HCT116 (cell line): ENCODE measurements at regions not wholly inside any gene's neighbourhood (a gene's known extent, or its start where the extent isn't known, plus 50 kb on each side); places are given as distances from the start of the nearest gene placed in this dataset.
A peak's percentile ranks its signal among the peaks of the same experiment; 100 is the strongest.

Experiments
- ATAC-seq: fragments of 200-7000 bp; cut with Tn5 transposase; 2 replicates; pipeline ENCODE4 v1.9.1; 2020; ENCODE audit warnings: mild to moderate bottlenecking, moderate library complexity
- BruUV-seq: library from RNA; stranded (reverse); fragments of 400-500 nt; replicated peaks from 2 replicates; lab custom pipeline; 2021; lab: Mats Ljungman, UMichigan
- CTCF ChIA-PET: fragments of 300-600 bp; sonication (Branson Sonifier 250); formaldehyde crosslinking; loops from one replicate; lab custom pipeline; 2021; ENCODE audit warnings: antibody characterized with exemption; lab: Charles Lee
- POLR2A ChIA-PET: fragments of 300-600, 350-600 bp; sonication (Branson Sonifier 250); formaldehyde crosslinking; loops from one replicate; lab custom pipeline; 2021; ENCODE audit warnings: antibody characterized with exemption; lab: Charles Lee
- RAD21 ChIA-PET, 2 experiments: fragments of 300-600 bp; sonication (Branson Sonifier 250); formaldehyde crosslinking; loops; one replicate each; lab custom pipeline; 2023; ENCODE audit warnings: low total read pairs in 2 of 2; ENCODE audit not compliant: uncharacterized antibody in 2 of 2, unreplicated experiment in 2 of 2, low non-redundant PET in 1 of 2; lab: Charles Lee
- DNase-seq: peaks from one replicate; pipeline ENCODE4 v3.0.0-alpha.2; 2010; ENCODE audit warnings: low read depth, low spot score
- H2AFZ ChIP-seq: fragments of 200-600 bp; shearing (Covaris generic), sonication (generic); 2 replicates; pipeline ENCODE4 v1.6.1; 2017; ENCODE audit warnings: low read depth, mixed run types, mixed read lengths, antibody characterized with exemption, low read length; ENCODE audit not compliant: poor library complexity, severe bottlenecking
- H3K27ac ChIP-seq: 2 replicates; pipeline ENCODE4 v1.5.1; 2012; ENCODE audit warnings: low read depth, low read length
- H3K27me3 ChIP-seq: fragments of 200-600 bp; sonication (generic); 2 replicates; pipeline ENCODE4 v1.6.1; 2016; ENCODE audit warnings: mixed run types, low read length, mixed read lengths; ENCODE audit not compliant: insufficient read depth
- H3K36me3 ChIP-seq, 2 experiments: fragments of 200-500 bp in 1 of 2; fragments of 200-600 bp in 1 of 2; sonication (Bioruptor generic) in 1 of 2; sonication (generic) in 1 of 2; 2 replicates each; pipeline versions ENCODE4 v1.5.1 to v1.6.1; 2014 to 2016; ENCODE audit warnings: low read length in 2 of 2, inconsistent platforms in 1 of 2, mixed read lengths in 1 of 2, mixed run types in 1 of 2; ENCODE audit not compliant: insufficient read depth in 2 of 2, control insufficient read depth in 1 of 2
- H3K4me1 ChIP-seq, 2 experiments: fragments of 200-600 bp in 1 of 2; sonication (generic) in 1 of 2; 2 replicates each; pipeline versions ENCODE4 v1.5.1 to v1.6.1; 2012 to 2017; ENCODE audit warnings: low read length in 2 of 2, inconsistent platforms in 1 of 2, mild to moderate bottlenecking in 1 of 2, mixed read lengths in 1 of 2, mixed run types in 1 of 2, moderate library complexity in 1 of 2; ENCODE audit not compliant: insufficient read depth in 2 of 2, control insufficient read depth in 1 of 2
- H3K4me2 ChIP-seq: fragments of 200-600 bp; sonication (generic); 2 replicates; pipeline ENCODE4 v1.6.1; 2017; ENCODE audit warnings: mixed run types, low read length, mixed read lengths
- H3K4me3 ChIP-seq, 2 experiments: fragments of 200-600 bp in 1 of 2; sonication (generic) in 1 of 2; replicated peaks in 1 of 2; 2 replicates each; pipeline ENCODE4 v1.5.1; 2011 to 2016; ENCODE audit warnings: low read length in 2 of 2, control low read depth in 1 of 2, low read depth in 1 of 2, mild to moderate bottlenecking in 1 of 2, mixed read lengths in 1 of 2, mixed run types in 1 of 2
- H3K79me2 ChIP-seq: fragments of 200-600 bp; sonication (generic); 2 replicates; pipeline ENCODE4 v1.6.1; 2017; ENCODE audit warnings: mild to moderate bottlenecking, mixed run types, low read length, moderate library complexity, mixed read lengths; ENCODE audit not compliant: insufficient read depth
- H3K9ac ChIP-seq: fragments of 200-600 bp; sonication (generic); 2 replicates; pipeline ENCODE4 v1.6.1; 2016; ENCODE audit warnings: low read length, mixed read lengths
- H3K9me2 ChIP-seq: fragments of 200-600 bp; sonication (generic), shearing (Covaris generic); 2 replicates; pipeline ENCODE4 v1.6.1; 2017; ENCODE audit warnings: mixed run types, mild to moderate bottlenecking, moderate library complexity; ENCODE audit not compliant: insufficient read depth
- H3K9me3 ChIP-seq, 2 experiments: fragments of 200-500 bp in 1 of 2; fragments of 200-600 bp in 1 of 2; sonication (Bioruptor generic) in 1 of 2; sonication (generic) in 1 of 2; 2 replicates each; pipeline ENCODE4 v1.6.1; 2014 to 2017; ENCODE audit warnings: low read length in 2 of 2, mixed read lengths in 2 of 2, inconsistent platforms in 1 of 2, low read depth in 1 of 2, mild to moderate bottlenecking in 1 of 2, mixed run types in 1 of 2, moderate library complexity in 1 of 2; ENCODE audit not compliant: control insufficient read depth in 1 of 2, insufficient read depth in 1 of 2
- H4K20me1 ChIP-seq: fragments of 200-600 bp; sonication (generic), shearing (Covaris generic); 2 replicates; pipeline ENCODE4 v1.6.1; 2017; ENCODE audit warnings: mixed run types, mild to moderate bottlenecking, moderate library complexity; ENCODE audit not compliant: insufficient read depth
- CBX3 ChIP-seq: IDR thresholded peaks from 2 replicates; pipeline ENCODE4 v1.6.1; 2012; ENCODE audit warnings: low read depth
- CEBPB ChIP-seq: IDR thresholded peaks from 2 replicates; pipeline ENCODE4 v1.6.1; 2012; ENCODE audit warnings: low read depth
- ELF1 ChIP-seq: IDR thresholded peaks from 2 replicates; pipeline ENCODE4 v1.6.1; 2012; ENCODE audit warnings: low read depth, borderline replicate concordance
- FOSL1 ChIP-seq: IDR thresholded peaks from 2 replicates; pipeline ENCODE4 v1.6.1; 2012; ENCODE audit warnings: low read depth
- JUND ChIP-seq: IDR thresholded peaks from 2 replicates; pipeline ENCODE4 v1.6.1; 2012
- POLR2A ChIP-seq: IDR thresholded peaks from 2 replicates; pipeline ENCODE4 v1.7.0; 2011; ENCODE audit warnings: borderline replicate concordance; ENCODE audit not compliant: insufficient read depth, insufficient read length; ENCODE audit errors: extremely low read depth
- RAD21 ChIP-seq: IDR thresholded peaks from 2 replicates; pipeline ENCODE4 v1.6.1; 2012; ENCODE audit warnings: low read depth, mild to moderate bottlenecking
- SIN3A ChIP-seq: IDR thresholded peaks from 2 replicates; pipeline ENCODE4 v1.6.1; 2012; ENCODE audit warnings: low read depth
- SP1 ChIP-seq: IDR thresholded peaks from 2 replicates; pipeline ENCODE4 v1.6.1; 2012; ENCODE audit warnings: low read depth
- SRF ChIP-seq: IDR thresholded peaks from 2 replicates; pipeline ENCODE4 v1.6.1; 2012; ENCODE audit warnings: low read depth
- YY1 ChIP-seq: IDR thresholded peaks from 2 replicates; pipeline ENCODE4 v1.6.1; 2011; ENCODE audit warnings: low read length, low read depth, moderate library complexity, mild to moderate bottlenecking; ENCODE audit not compliant: insufficient replicate concordance; ENCODE audit errors: extremely low read depth
- ZFX ChIP-seq: fragments of 450-650 bp; IDR thresholded peaks from 2 replicates; pipeline ENCODE4 v1.6.1; 2017
- ZNF274 ChIP-seq: fragments of 200-500 bp; sonication (Bioruptor generic); IDR thresholded peaks from 2 replicates; pipeline ENCODE4 v1.6.1; 2014; ENCODE audit warnings: mild to moderate bottlenecking, low read depth, low read length, inconsistent platforms
- intact Hi-C: fragments of 100-400 bp; cut with micrococcal nuclease; formaldehyde crosslinking; loops from 2 replicates; pipeline ENCODE4 v1.10.0; 2022
- TF ChIP-seq, protein P1 (sequence below): IDR thresholded peaks from 2 replicates; pipeline ENCODE4 v1.6.1; 2012
- TF ChIP-seq, protein P2 (sequence below): IDR thresholded peaks from 2 replicates; pipeline ENCODE4 v1.6.1; 2011; ENCODE audit warnings: mild to moderate bottlenecking, low read length, moderate library complexity; ENCODE audit not compliant: insufficient replicate concordance; ENCODE audit errors: extremely low read depth
- TF ChIP-seq, protein P3 (sequence below), 3 experiments: fragments of 200-600 bp in 1 of 3; sonication (generic) in 1 of 3; IDR thresholded peaks in 2 of 3; conservative IDR thresholded peaks in 1 of 3; 2 replicates each; pipeline ENCODE4 v1.5.1; 2012 to 2017; ENCODE audit warnings: low read depth in 2 of 3, low read length in 2 of 3, antibody characterized with exemption in 1 of 3, borderline replicate concordance in 1 of 3, control low read depth in 1 of 3, mild to moderate bottlenecking in 1 of 3, mixed read lengths in 1 of 3, mixed run types in 1 of 3, moderate library complexity in 1 of 3; ENCODE audit not compliant: insufficient read depth in 1 of 3

DNA sequence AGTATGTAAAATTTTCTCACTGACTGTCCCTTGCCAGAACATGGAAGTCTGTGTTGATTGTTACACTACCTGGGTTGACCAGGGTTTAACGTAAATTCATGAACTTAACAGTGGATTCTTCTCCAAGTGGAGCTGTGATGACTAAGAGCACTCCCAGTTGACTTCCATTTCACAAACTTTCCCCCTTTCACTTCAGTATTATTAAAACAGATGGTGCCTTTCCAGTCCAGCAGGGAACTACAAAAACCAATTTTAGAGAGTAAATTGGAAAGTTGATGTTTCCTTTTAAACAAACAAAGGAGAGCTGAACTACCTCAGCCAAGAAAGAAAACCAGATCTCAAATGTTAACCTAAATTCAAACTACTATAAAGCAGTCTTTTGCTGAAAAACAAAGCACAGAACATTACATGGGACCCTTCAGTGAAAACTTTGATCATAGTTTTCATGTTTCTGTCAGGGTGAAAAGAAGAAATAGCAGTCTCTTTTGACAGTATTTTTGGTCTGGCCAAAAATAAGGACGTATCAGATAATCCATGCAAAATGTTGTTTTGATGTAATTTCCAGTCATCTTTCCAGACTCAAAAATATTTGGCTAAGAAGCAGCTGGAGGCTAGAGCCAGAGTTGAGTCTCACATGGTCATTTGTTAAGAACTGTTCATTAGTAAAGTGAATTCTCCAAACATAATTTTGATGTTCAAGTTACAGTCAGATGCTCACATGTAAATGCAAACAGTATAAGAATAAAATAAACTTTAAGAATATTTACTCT lies 479.9 kb upstream of the AKR1E2 start:
- no peaks in the 10 kb centered on the region for H3K9me3 ChIP-seq
- ChIA-PET CTCF (interaction anchor here (1.3 kb wide), 1 partner anchor 311 kb away, joined by 3 read pairs; no protein-coding TSS in a partner anchor), RAD21 (no interaction called here), POLR2A (no interaction called here)
- DNase-seq (no peak), ATAC-seq (no peak)
- H3K36me3 ChIP-seq: no peaks in the 10 kb centered on the region
- H3K4me2 ChIP-seq: no peak overlapping the region
- no peaks in the 10 kb centered on the region for H3K79me2 ChIP-seq
- no peaks in the 10 kb centered on the region for H3K9me2 ChIP-seq
- H3K4me3 ChIP-seq: no peak overlapping the region
- TF ChIP-seq FOSL1 (no peak), ELF1 (no peak), CEBPB (no peak), ZNF274 (no peak), CBX3 (no peak), SRF (no peak)
- H3K27ac ChIP-seq: no peak overlapping the region
- BruUV-seq: no TSS peak
- H3K27me3 ChIP-seq: no peaks in the 10 kb centered on the region
- H2AFZ ChIP-seq: peak overlapping the region; percentile 79
- H3K9ac ChIP-seq: no peak overlapping the region
- no peaks in the 10 kb centered on the region for H4K20me1 ChIP-seq
- peaks cover 14 to 21% of the 10 kb centered on the region in 2 experiments for H3K4me1 ChIP-seq
- intact Hi-C loops: no loop called here

DNA sequence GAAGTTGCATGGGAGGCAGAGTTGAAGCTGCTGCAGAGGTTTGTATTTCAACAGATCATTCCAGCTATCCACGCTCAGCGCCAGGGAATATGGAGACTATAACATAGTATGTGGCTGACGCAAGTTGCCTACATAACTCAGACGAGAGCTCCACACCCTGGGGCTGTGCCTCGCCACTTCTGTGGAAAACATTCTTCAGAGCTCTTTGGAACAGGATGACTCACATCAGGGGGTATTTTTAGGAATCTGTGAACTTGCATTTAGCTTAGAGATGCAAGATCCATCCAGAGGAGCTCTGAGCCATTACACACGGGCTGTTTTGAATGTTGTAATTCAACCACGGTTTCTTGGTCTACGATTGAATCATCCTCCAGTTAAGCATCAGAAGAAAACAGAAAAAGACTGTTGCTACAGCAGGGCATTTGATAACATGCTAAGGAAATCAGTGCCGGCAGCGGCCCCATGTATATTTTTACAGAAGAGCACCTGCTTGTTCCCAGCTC lies 481.5 kb upstream of the AKR1E2 start:
- Histone ChIP-seq H3K79me2 (no peaks in the 10 kb centered on the region), H3K9me2 (no peaks in the 10 kb centered on the region), H3K4me1 (peaks cover 14 to 21% of the 10 kb centered on the region in 2 experiments), H4K20me1 (no peaks in the 10 kb centered on the region), H2AFZ (peak overlapping the region; percentile 79), H3K4me3 (peak overlapping the region in 1 of 2 experiments; percentile 24; a peak in 2 of 4 replicates), H3K4me2 (peak overlapping the region; percentile 65), H3K9me3 (no peaks in the 10 kb centered on the region), H3K9ac (no peak overlapping the region), H3K36me3 (no peaks in the 10 kb centered on the region), H3K27ac (peak overlapping the region; percentile 12; the same call in 1 of the 2 replicates), H3K27me3 (no peaks in the 10 kb centered on the region)
- DNase-seq (peak; percentile 89), ATAC-seq (peak; percentile 92)
- ChIA-PET POLR2A (interaction anchor here (0.8 to 2.4 kb wide), 6 partner anchors 9 to 560 kb away, joined by 3 to 12 read pairs (median 4); partner anchors contain the start of gene KLF6), CTCF (interaction anchor here (0.9 to 1.0 kb wide), 2 partner anchors 9 to 10 kb away, joined by 3 to 4 read pairs; no protein-coding TSS in a partner anchor), RAD21 (interaction anchor here (0.7 to 0.8 kb wide), 3 partner anchors 437 to 1147 kb away, joined by 3 read pairs; no protein-coding TSS in a partner anchor)
- BruUV-seq: no TSS peak
- intact Hi-C loops: no loop called here
- TF ChIP-seq, protein P1, sequence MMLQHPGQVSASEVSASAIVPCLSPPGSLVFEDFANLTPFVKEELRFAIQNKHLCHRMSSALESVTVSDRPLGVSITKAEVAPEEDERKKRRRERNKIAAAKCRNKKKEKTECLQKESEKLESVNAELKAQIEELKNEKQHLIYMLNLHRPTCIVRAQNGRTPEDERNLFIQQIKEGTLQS: peak; percentile 63; the same call in 1 of the 2 replicates
- TF ChIP-seq SIN3A: no peak
- TF ChIP-seq JUND: peak; percentile 78
- peak; percentile 68; the same call in 1 of the 2 replicates for TF ChIP-seq CBX3
- TF ChIP-seq, protein P2, sequence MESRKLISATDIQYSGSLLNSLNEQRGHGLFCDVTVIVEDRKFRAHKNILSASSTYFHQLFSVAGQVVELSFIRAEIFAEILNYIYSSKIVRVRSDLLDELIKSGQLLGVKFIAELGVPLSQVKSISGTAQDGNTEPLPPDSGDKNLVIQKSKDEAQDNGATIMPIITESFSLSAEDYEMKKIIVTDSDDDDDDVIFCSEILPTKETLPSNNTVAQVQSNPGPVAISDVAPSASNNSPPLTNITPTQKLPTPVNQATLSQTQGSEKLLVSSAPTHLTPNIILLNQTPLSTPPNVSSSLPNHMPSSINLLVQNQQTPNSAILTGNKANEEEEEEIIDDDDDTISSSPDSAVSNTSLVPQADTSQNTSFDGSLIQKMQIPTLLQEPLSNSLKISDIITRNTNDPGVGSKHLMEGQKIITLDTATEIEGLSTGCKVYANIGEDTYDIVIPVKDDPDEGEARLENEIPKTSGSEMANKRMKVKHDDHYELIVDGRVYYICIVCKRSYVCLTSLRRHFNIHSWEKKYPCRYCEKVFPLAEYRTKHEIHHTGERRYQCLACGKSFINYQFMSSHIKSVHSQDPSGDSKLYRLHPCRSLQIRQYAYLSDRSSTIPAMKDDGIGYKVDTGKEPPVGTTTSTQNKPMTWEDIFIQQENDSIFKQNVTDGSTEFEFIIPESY: no peak
- TF ChIP-seq YY1: no peak
- TF ChIP-seq SP1: peak; percentile 77
- TF ChIP-seq RAD21: peak; percentile 39
- TF ChIP-seq ZFX: no peak
- TF ChIP-seq, protein P3, sequence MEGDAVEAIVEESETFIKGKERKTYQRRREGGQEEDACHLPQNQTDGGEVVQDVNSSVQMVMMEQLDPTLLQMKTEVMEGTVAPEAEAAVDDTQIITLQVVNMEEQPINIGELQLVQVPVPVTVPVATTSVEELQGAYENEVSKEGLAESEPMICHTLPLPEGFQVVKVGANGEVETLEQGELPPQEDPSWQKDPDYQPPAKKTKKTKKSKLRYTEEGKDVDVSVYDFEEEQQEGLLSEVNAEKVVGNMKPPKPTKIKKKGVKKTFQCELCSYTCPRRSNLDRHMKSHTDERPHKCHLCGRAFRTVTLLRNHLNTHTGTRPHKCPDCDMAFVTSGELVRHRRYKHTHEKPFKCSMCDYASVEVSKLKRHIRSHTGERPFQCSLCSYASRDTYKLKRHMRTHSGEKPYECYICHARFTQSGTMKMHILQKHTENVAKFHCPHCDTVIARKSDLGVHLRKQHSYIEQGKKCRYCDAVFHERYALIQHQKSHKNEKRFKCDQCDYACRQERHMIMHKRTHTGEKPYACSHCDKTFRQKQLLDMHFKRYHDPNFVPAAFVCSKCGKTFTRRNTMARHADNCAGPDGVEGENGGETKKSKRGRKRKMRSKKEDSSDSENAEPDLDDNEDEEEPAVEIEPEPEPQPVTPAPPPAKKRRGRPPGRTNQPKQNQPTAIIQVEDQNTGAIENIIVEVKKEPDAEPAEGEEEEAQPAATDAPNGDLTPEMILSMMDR (IDR thresholded peaks at IDR 0.05 in 2 of 3, conservative IDR thresholded peaks at IDR 0.05 in 1 of 3; ENCODE audit: borderline replicate concordance in 1 of 3, insufficient read depth in 1 of 3, low read depth in 2 of 3, low read length in 2 of 3): no peak
- TF ChIP-seq POLR2A: no peak
